NCI-H226 (cell line): ENCODE measurements at regions not wholly inside any gene's neighbourhood (a gene's known extent, or its start where the extent isn't known, plus 50 kb on each side); places are given as distances from the start of the nearest gene placed in this dataset.
A peak's percentile ranks its signal among the peaks of the same experiment; 100 is the strongest.

Experiments
- DNase-seq: peaks from one replicate; pipeline ENCODE4 v3.0.0-alpha.2; 2015

- DNase-seq = no peak
Observed at GRCh38 chr1:170219163-170219562, 73.4 kb downstream of the NTMT2 start.

DNA sequence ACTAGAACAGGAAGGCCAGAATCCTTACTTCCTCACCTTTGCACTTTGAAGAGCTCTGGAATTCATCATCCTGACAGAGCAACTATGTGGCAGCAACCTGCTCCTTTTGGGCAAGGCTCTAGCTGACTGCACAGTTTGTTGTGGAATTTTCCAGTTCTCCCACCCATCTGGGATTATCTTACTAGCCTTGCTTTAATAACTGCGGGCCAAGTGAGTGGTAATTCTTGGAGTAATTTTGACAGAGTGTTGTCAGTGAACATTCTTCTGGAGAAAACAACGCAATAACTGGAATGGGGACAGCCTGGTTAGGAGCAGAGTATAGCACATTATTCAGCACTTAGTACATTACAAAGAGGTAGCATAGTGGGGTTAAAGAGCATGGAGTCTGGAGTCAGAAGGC lies 75.3 kb downstream of the NTMT2 start:
- DNase-seq = peak; percentile 20

- no peak for DNase-seq
Observed at GRCh38 chr1:170221495-170221894, 75.7 kb downstream of the NTMT2 start.

GRCh38 chr1:170224469-170224868 lies 78.7 kb downstream of the NTMT2 start:
- DNase-seq = no peak

GRCh38 chr1:170225781-170226530 lies 80.2 kb downstream of the NTMT2 start:
- DNase-seq = no peak

DNA sequence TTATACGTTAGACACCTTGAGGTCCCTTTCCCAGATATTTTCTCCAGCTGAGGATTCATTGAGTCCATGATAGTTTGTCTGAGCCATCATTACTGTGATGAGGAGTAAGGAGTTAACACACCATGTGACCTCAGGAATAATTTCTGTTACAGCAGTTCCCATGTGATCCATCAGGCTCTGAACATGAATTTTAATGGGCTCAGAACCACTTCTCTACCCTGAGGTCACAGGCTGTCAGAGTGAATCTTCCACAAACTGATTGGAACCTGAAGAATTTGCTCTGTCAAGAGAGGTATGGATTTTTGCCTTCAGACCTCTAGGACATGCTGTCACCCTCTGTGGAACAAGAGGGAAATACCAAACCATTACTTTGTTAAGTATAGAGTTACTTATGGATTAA lies 81.0 kb downstream of the NTMT2 start:
- no peak for DNase-seq

GRCh38 chr1:170230323-170230722 lies 84.6 kb downstream of the NTMT2 start:
- DNase-seq = no peak

DNA sequence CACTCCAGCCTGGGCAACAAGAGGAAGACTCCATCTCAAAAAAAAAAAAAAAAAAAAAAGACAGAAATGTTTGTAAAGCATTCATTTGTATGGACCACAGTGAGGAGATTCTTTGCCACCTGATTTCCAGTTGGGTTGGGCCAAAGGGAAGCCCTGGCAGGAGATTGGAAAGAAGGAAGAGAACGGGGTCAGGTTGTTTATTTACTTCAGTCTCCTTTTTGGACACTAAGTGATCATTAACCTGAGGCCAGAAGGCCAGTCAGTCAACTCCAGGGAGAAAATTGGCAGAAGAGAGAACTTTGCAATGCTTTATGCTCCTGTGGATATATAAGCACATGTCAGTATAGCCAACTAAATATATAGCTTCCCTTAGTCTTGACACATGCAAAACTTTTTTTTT lies 85.9 kb downstream of the NTMT2 start:
- no peak for DNase-seq

- DNase-seq = no peak
Observed at GRCh38 chr1:170238704-170239391, 93.1 kb downstream of the NTMT2 start.

GRCh38 chr1:170239445-170239844 lies 93.7 kb downstream of the NTMT2 start:
- no peak for DNase-seq

GRCh38 chr1:170240409-170240808 lies 94.7 kb downstream of the NTMT2 start:
- DNase-seq = no peak

DNA sequence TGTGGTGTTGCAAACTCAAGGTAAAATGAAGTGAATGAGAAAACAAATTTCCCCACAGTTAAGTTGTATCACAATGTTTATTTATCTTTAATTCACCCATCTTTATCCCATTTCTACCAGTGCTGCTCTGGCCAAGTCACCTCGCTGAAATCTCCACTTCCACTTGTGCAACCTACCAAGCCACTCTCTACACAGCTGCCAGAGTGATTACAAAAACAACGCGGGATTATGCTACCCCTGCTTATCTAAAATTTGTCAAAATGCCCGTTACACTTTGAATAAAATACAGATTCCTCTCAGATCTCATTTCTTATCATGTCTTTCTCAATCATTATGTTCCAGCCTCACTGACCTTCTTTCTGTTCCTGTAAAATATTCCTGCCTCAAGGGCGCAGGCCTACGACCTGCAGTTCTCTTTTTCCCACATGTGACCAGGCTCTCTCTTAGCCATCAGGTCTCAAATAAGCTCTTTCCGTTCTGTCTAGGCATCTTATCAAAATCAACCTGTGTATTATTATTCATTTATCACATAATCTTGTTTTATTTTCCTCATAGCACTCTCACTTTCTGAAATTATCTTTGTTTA lies 95.6 kb downstream of the NTMT2 start:
- no peak for DNase-seq

DNA sequence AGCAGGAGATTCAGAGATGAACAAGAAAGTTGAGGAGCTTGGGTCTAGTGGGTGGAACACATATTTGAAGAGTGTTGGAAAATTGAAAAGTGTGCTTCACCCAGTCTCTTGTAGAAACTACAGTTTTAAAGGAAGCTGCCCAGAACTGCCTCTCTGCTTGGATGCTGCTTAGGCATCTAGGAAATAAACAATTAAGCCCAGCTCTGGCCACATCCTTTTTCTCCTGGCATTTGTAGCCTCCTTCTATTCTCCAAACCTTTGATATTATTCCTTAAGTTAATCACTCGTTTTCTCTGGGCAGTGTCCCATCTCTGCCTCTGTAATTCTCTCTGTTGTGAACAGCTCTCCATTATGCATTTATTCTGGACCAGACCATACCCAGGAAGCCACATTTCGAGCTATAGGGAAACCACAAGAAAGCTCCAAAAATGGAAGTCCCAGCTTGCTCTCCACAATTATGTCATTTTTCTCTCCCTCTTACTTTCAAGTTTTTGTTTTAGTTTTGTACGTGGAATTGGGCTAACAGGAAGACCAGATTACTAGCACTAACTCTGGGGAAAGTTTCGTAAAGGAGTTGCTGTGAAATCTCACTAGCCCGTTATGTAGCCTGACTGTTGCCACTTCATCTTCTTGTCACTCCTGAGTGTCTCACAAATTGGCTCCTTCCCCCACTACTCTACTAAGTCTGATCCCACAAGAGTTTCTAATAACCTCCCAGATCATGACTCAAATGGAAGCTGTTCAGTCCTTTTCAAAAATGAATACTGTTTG lies 102.2 kb downstream of the NTMT2 start:
- DNase-seq = no peak

DNA sequence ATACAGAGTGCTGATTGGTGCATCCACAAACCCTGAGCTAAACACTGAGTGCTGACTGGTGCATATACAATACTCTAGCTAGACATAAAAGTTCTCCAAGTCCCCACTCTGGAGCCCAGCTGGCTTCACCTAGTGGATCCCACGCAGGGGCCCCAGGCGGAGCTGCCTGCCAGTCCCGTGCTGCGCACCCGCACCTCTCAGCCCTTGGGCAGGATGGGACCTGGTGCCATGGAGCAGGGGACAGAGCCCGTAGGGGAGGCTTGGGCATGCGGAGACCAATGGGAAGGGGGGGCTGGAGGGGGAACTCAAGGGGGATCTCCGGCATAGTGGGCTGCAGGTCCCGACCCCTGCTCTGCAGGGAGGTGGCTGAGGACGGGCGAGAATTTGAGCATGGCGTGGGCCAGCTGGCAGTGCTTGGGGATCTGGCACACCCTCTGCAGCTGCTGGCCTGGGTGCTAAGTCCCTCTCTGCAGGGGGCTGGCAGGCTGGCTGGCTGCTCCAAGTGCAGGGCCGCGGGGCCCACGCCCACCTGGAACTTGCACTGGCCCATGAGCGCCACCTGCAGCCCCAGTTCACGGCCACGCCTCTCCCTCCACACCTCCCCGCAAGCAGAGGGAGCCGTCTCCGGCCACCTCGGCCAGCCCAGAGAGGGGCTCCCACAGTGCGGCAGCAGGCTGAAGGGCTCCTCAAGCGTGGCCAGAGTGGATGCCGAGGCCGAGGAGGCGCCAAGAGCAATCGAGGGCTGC lies 104.9 kb downstream of the NTMT2 start:
- no peak for DNase-seq

GRCh38 chr1:170252851-170253579 lies 107.3 kb downstream of the NTMT2 start:
- DNase-seq = no peak

- no peak for DNase-seq
Observed at GRCh38 chr1:170254371-170254770, 108.6 kb downstream of the NTMT2 start.

- no peak for DNase-seq
Observed at GRCh38 chr1:170261669-170262068, 115.9 kb downstream of the NTMT2 start.

DNA sequence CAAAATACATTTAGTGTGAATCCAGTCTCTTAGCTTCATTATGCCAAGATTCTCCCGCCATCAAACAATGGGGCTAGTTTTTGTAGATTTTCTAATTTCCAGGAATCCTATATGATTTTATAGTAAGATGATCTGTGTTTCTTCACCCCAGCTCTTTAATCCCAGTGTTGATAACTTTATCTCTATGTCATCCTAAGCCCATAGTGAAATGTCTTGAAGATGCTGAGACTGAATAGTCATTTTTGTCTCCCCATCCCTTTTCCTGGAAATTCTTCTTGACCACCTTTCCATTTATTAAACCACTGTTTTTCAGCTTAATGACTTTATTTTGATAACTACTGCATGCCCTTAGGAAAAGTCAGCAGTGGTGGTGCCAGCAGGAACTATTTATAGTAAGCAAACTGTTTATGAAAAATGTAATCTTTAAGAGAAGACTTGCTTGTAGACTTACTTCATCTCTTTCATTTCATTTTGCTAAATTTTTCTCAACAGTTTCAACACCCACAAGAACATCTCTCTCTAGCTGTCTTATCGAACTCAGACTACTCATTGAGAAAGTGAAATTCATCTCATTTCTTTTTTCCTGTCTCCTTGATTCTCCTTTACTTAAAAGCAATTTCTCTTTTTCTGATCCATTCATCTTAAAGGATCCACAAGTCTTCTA lies 116.6 kb downstream of the NTMT2 start:
- DNase-seq = no peak

- DNase-seq = no peak
Observed at GRCh38 chr1:170265234-170265633, 119.5 kb downstream of the NTMT2 start.

DNA sequence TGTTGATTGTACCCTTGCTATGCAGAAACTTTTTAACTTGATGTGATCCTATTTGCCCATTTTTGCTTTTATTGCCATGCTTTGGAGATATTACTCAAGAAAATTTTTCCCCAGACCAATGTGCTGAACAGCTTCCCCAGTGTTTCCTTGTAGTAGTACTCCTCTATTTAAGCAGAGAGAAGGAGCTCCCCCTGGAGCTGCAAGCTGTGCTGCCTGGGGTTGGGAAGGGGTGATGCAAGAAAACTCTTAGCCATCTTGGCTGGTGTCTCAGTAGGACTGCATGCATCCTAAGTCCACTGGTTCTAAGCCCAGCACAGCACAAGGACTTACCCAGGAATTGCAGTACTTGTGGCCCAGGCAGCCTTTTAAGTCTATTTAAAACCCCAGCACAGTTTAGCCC lies 121.6 kb downstream of the NTMT2 start:
- no peak for DNase-seq

DNA sequence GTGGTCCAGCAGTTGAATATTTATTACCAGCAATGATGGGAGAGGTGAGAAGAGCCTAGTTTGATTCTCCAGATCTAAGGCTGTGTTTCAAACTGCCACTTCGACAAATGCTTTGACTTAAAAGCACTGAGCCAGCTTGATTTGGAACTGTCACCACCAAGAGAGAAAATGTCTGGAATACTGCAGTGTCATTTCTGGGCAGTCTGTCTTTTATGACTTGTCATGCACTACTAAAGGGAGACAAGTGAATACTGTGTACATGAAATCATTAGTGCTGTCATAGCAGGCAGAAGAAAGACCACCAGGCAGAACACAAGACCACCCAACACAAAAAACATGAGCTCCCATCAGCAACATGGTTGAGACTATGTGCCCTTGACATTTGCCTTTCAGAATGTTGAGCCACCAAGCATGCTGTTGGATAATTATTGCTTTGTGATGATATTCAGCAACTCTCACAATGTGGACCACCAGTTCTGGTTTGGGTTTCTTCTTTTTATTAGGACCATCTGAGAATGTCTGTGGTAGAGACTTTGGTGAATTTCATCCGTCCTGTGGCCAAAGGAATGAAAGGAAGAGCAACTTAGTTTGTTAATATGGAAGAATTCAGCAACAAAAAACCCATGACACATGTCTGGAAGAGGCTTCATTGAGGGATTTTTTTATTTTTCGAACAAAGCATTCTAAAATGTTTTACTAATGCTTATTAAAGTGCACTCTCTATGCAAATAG lies 125.8 kb downstream of the NTMT2 start:
- no peak for DNase-seq
